Stimulated activated CD4-positive, alpha-beta T cell treated with anti-CD3 and anti-CD28 coated beads, TNF-alpha, amount 100 ng/mL, for 1 hour (primary cell): ENCODE measurements at regions not wholly inside any gene's neighbourhood (a gene's known extent, or its start where the extent isn't known, plus 50 kb on each side); places are given as distances from the start of the nearest gene placed in this dataset.
"Not testable (repeated sequence)": the region's sequence is repeated elsewhere in the genome, so short reads cannot be mapped to it uniquely, and the experiment has no call there.

Experiments
- DNase-seq, 3 donors: peaks; one replicate each; pipeline ENCODE4 v3.0.0-alpha.2; 2020; ENCODE audit warnings: low read depth in 3 of 3, low spot score in 1 of 3

DNA sequence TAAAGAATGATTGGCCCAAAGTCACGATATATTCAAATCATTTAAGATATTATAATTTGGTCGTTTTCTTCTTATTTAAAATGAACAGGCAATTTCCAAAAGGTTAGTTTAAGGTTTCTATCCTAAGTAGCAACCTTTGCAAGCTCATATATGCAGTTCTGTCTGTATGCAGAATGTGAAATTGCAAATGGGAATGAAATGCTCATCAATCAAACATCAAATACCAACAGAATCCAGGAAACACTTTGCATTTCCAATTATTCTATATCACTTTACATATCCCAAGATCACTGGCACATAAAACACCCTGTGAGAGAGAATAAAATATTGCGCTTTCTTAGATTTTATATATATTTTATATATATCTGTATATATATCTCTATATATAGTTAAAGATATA, 237.3 kb downstream of the NRIP1 start:
- no peak for DNase-seq

DNA sequence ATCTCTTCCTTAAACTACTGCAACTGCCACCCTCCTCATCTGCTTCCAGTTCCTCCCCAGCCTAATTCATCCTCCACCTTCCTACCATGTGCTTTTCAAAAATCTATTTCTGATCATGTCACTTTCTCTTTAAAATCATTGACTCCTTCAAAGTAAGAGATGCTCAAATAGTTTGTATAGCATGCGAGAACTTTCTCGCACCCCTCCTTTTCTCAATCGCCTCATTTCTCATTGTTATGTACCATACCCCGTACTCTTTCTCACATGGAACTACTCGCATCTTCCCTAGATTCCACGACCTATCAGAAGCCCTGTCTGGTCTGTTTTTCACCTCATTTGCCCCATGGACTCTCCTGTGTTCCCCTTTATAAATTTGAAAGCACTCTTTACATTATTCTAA, 238.2 kb downstream of the NRIP1 start:
- DNase-seq, result no peak

DNA sequence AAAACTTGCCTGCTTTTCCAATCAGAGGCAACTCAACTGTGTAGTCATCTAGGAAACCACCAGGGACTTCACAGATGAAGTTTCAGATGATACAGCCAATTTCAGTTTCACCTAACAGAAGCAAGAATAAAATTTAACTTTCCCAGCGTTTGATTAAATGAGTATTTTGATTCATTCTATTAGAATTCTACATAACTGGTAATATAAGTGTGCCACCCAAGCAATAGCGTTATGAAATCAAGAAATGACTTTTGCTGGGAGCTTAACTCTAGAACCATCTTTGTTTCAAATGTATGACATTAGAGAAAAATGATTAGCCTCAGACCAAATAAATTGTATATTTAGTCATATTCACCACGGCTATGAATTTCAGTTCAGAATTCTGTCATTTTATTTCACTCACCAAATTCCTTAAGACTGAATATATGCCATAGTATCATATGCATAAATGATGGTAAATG, 239.3 kb downstream of the NRIP1 start:
- DNase-seq, result no peak

- DNase-seq, result no peak
These were observed 240.7 kb downstream of the NRIP1 start for GRCh38 chr21:14824126-14824525.

GRCh38 chr21:14817311-14817710, 247.5 kb downstream of the NRIP1 start:
- no peak for DNase-seq

GRCh38 chr21:14814991-14815390, 249.8 kb downstream of the NRIP1 start:
- no peak for DNase-seq

- no peak for DNase-seq
These were observed 250.5 kb downstream of the NRIP1 start for GRCh38 chr21:14814282-14814681.

- DNase-seq, result not testable (repeated sequence)
These were observed 258.1 kb upstream of the SAMSN1 start for GRCh38 chr21:14804170-14804569.

GRCh38 chr21:14797543-14797942, 251.4 kb upstream of the SAMSN1 start:
- no peak for DNase-seq

- no peak for DNase-seq
These were observed 241.2 kb upstream of the SAMSN1 start for GRCh38 chr21:14787312-14787711.

GRCh38 chr21:14785679-14786078, 239.6 kb upstream of the SAMSN1 start:
- no peak for DNase-seq

GRCh38 chr21:14773777-14774345, 227.7 kb upstream of the SAMSN1 start:
- DNase-seq, result peak in 2 of 3 donors; percentile 5 to 34

DNA sequence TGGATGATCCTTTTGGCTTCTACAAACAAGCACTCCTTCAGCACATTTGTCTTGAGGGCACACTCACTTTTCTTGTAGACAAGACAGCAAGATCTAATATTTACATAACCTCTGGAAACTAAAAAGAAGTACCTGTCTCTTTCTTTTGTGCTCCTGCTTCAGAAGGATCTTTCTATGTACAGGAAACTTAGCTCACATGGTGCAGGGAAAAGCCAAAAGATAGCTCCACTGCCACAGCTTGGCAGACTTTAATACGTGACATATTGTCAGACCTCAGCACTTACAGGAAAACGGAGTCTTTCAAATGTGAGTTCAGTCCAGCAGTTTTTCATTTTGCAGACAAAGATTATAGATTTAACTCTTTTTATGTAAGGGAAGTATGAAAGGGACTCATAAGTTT, 225.5 kb upstream of the SAMSN1 start:
- no peak for DNase-seq

- DNase-seq, result no peak
These were observed 221.9 kb upstream of the SAMSN1 start for GRCh38 chr21:14768042-14768441.

- DNase-seq, result no peak
These were observed 221.2 kb upstream of the SAMSN1 start for GRCh38 chr21:14767192-14767852.

DNA sequence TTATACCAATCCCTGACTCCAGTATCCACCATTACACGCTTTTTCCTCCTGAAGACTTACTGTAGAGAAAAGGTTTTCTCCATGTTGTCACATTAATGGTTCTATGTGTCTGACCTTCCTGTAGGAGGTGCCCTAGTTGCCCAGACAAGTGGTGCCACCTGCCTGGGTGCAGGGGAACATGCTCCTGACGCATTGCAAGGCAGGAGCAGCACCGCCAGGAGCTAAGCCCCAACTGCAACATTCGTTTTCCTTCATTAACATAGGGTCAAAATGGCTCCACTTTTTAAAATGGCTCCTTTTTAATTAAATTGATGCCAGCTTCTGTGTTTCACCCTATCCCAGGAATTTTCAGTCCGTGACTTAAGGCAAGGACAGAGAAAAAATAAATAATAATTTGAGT, 220.1 kb upstream of the SAMSN1 start:
- no peak for DNase-seq

- no peak for DNase-seq
These were observed 217.6 kb upstream of the SAMSN1 start for GRCh38 chr21:14763695-14764064.

- DNase-seq, result no peak
These were observed 216.9 kb upstream of the SAMSN1 start for GRCh38 chr21:14762734-14763694.

DNA sequence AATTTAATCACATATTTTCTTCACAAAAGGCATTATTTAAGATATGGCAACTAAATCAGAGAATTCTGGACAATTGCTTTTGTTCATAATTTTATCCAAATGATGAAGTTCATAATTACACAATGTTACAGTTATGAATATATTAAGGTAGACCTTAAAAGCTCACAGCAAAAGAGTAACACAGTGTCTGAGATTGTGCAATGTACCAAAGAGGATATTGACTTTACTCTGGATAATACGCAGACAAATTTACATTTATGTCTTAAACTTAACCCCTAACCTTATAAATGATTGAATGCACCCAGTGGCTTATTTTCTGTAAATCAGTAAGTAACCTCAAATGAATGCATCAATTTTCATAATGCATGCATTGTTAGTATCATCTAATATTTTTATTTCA, 216.2 kb upstream of the SAMSN1 start:
- no peak for DNase-seq

DNA sequence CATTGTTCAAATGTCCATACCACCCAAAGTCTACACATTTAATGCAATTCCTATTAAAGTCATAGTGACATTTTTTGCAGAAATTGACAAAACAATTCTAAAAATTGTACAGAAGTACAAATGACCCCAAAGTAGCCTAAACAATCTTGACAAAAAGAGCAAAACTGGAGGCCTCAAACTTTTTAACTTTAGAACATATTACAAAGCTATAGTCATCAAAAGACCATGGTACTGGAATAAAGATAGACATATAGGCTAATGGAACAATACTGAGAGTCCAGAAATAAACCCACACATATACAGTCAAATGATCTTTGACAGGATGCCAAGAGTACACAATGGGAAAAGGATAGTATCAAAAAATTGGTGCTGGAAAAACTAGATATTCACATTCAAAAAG, 213.2 kb upstream of the SAMSN1 start:
- DNase-seq, result no peak

- DNase-seq, result no peak
These were observed 212.7 kb upstream of the SAMSN1 start for GRCh38 chr21:14758849-14759248.
